ENCODE measurements at regions not wholly inside any gene's neighbourhood (a gene's known extent, or its start where the extent isn't known, plus 50 kb on each side); places are given as distances from the start of the nearest gene placed in this dataset.

- H3K9me3 ChIP-seq (ENCODE audit: control insufficient read depth, insufficient read depth, low read depth, low read length), result no peaks in the 10 kb centered on the region
- H3K36me3 ChIP-seq (ENCODE audit: control insufficient read depth, insufficient read depth, low read length), result no peaks in the 10 kb centered on the region
- no peaks in the 10 kb centered on the region for H3K79me2 ChIP-seq (ENCODE audit: control insufficient read depth, insufficient read depth, low read length)
- no peak overlapping the region for H3K4me2 ChIP-seq (ENCODE audit: extremely low read depth, insufficient read depth, low read length)
- H3K27me3 ChIP-seq (ENCODE audit: control insufficient read depth, insufficient read depth, low read length), result no peaks in the 10 kb centered on the region
- H3K4me1 ChIP-seq (ENCODE audit: control insufficient read depth, extremely low read depth, insufficient read depth, low read length), result no peaks in the 10 kb centered on the region
- no peak overlapping the region for H3K4me3 ChIP-seq (replicated peaks in 1 of 4; ENCODE audit: control extremely low read depth in 1 of 4, insufficient read depth in 1 of 4, low read depth in 3 of 4, low read length in 4 of 4)
- no peak overlapping the region for H3K9ac ChIP-seq (ENCODE audit: insufficient read depth, low read length)
- TF ChIP-seq EZH2 (IDR thresholded peaks at IDR 0.05; ENCODE audit: low read length, missing control alignments), result no peak
- TF ChIP-seq, protein P1, sequence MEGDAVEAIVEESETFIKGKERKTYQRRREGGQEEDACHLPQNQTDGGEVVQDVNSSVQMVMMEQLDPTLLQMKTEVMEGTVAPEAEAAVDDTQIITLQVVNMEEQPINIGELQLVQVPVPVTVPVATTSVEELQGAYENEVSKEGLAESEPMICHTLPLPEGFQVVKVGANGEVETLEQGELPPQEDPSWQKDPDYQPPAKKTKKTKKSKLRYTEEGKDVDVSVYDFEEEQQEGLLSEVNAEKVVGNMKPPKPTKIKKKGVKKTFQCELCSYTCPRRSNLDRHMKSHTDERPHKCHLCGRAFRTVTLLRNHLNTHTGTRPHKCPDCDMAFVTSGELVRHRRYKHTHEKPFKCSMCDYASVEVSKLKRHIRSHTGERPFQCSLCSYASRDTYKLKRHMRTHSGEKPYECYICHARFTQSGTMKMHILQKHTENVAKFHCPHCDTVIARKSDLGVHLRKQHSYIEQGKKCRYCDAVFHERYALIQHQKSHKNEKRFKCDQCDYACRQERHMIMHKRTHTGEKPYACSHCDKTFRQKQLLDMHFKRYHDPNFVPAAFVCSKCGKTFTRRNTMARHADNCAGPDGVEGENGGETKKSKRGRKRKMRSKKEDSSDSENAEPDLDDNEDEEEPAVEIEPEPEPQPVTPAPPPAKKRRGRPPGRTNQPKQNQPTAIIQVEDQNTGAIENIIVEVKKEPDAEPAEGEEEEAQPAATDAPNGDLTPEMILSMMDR (conservative IDR thresholded peaks at IDR 0.05 in 1 of 2, IDR thresholded peaks at IDR 0.05 in 1 of 2; ENCODE audit: low read depth in 1 of 2, low read length in 2 of 2), result no peak
- H2AFZ ChIP-seq (ENCODE audit: low read length), result no peak overlapping the region
- DNase-seq (ENCODE audit: low read depth in 2 of 2), result no peak
- H3K27ac ChIP-seq (ENCODE audit: insufficient read depth, low read length), result no peak overlapping the region
- no peaks in the 10 kb centered on the region for H4K20me1 ChIP-seq (ENCODE audit: control insufficient read depth, extremely low read depth, insufficient read depth, low read length)
These were observed 68.3 kb upstream of the LRP1B start for GRCh38 chr2:142199073-142199472.

- no peak for TF ChIP-seq EZH2 (IDR thresholded peaks at IDR 0.05; ENCODE audit: low read length, missing control alignments)
- TF ChIP-seq, protein P1 (conservative IDR thresholded peaks at IDR 0.05 in 1 of 2, IDR thresholded peaks at IDR 0.05 in 1 of 2; ENCODE audit: low read depth in 1 of 2, low read length in 2 of 2), result no peak
- H2AFZ ChIP-seq (ENCODE audit: low read length), result peak overlapping the region; percentile 16
- peak in 1 of 2 donors; percentile 52 for DNase-seq (ENCODE audit: low read depth in 2 of 2)
These were observed 60.0 kb upstream of the LRP1B start for GRCh38 chr2:142190805-142191204.

DNA sequence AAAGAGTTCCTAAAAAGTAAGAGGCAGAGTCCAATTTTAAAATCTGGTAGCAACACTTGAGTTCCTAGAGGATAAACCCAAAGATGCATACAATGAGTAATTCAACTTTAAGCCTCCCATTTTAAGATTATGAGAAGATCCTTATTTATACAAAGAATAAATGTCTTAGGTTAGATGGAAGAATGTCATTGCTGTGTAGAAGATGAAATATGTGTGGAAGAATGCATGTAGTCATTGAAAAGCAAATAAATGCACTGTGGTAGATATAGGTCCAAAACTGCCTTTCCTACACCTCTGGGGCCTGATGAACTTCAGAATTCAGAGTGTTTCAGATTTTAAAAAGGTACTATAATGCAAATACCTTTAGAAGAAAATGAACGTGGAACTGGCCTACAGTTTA is 58.7 kb upstream of the LRP1B start:
- DNase-seq (ENCODE audit: low read depth in 2 of 2), result peak in 1 of 2 donors; percentile 21

More at GRCh38 chr2:142190805-142191204, 60.0 kb upstream of the LRP1B start:
- H3K4me1 ChIP-seq (ENCODE audit: control insufficient read depth, extremely low read depth, insufficient read depth, low read length), result no peaks in the 10 kb centered on the region
- no peaks in the 10 kb centered on the region for H3K79me2 ChIP-seq (ENCODE audit: control insufficient read depth, insufficient read depth, low read length)
- no peaks in the 10 kb centered on the region for H3K27me3 ChIP-seq (ENCODE audit: control insufficient read depth, insufficient read depth, low read length)
- no peaks in the 10 kb centered on the region for H4K20me1 ChIP-seq (ENCODE audit: control insufficient read depth, extremely low read depth, insufficient read depth, low read length)
- no peaks in the 10 kb centered on the region for H3K9me3 ChIP-seq (ENCODE audit: control insufficient read depth, insufficient read depth, low read depth, low read length)
- H3K4me3 ChIP-seq (replicated peaks in 1 of 4; ENCODE audit: control extremely low read depth in 1 of 4, insufficient read depth in 1 of 4, low read depth in 3 of 4, low read length in 4 of 4), result no peak overlapping the region
- no peak overlapping the region for H3K9ac ChIP-seq (ENCODE audit: insufficient read depth, low read length)
- no peak overlapping the region for H3K4me2 ChIP-seq (ENCODE audit: extremely low read depth, insufficient read depth, low read length)
- no peaks in the 10 kb centered on the region for H3K36me3 ChIP-seq (ENCODE audit: control insufficient read depth, insufficient read depth, low read length)
- no peak overlapping the region for H3K27ac ChIP-seq (ENCODE audit: insufficient read depth, low read length)

More for the DNA sequence above, 58.7 kb upstream of the LRP1B start:
- H2AFZ ChIP-seq (ENCODE audit: low read length), result no peak overlapping the region
- H3K79me2 ChIP-seq (ENCODE audit: control insufficient read depth, insufficient read depth, low read length), result no peaks in the 10 kb centered on the region
- H3K9me3 ChIP-seq (ENCODE audit: control insufficient read depth, insufficient read depth, low read depth, low read length), result no peaks in the 10 kb centered on the region
- H3K36me3 ChIP-seq (ENCODE audit: control insufficient read depth, insufficient read depth, low read length), result no peaks in the 10 kb centered on the region
- H3K27ac ChIP-seq (ENCODE audit: insufficient read depth, low read length), result no peak overlapping the region
- TF ChIP-seq, protein P1 (conservative IDR thresholded peaks at IDR 0.05 in 1 of 2, IDR thresholded peaks at IDR 0.05 in 1 of 2; ENCODE audit: low read depth in 1 of 2, low read length in 2 of 2), result no peak
- TF ChIP-seq EZH2 (IDR thresholded peaks at IDR 0.05; ENCODE audit: low read length, missing control alignments), result no peak
- H3K9ac ChIP-seq (ENCODE audit: insufficient read depth, low read length), result no peak overlapping the region
- H4K20me1 ChIP-seq (ENCODE audit: control insufficient read depth, extremely low read depth, insufficient read depth, low read length), result no peaks in the 10 kb centered on the region
- no peaks in the 10 kb centered on the region for H3K27me3 ChIP-seq (ENCODE audit: control insufficient read depth, insufficient read depth, low read length)
- H3K4me1 ChIP-seq (ENCODE audit: control insufficient read depth, extremely low read depth, insufficient read depth, low read length), result peaks cover 2% of the 10 kb centered on the region
- no peak overlapping the region for H3K4me2 ChIP-seq (ENCODE audit: extremely low read depth, insufficient read depth, low read length)
- H3K4me3 ChIP-seq (replicated peaks in 1 of 4; ENCODE audit: control extremely low read depth in 1 of 4, insufficient read depth in 1 of 4, low read depth in 3 of 4, low read length in 4 of 4), result no peak overlapping the region
